T-helper 1 cell treated with Interleukin-12 subunit alpha and Interleukin-12 subunit beta and Interleukin-4 antibody, amounts not matched to agents 30 μg/mL and 1 μg/mL, for 36 hours (primary cell): ENCODE measurements at regions not wholly inside any gene's neighbourhood (a gene's known extent, or its start where the extent isn't known, plus 50 kb on each side); places are given as distances from the start of the nearest gene placed in this dataset.
"Not testable (repeated sequence)": the region's sequence is repeated elsewhere in the genome, so short reads cannot be mapped to it uniquely, and the experiment has no call there.

ENCODE experiments used
- H3K27ac Mint-ChIP-seq: one replicate; pipeline ENCODE4 v1.8.0; 2021; ENCODE audit warnings: mild to moderate bottlenecking, mixed read lengths
- H3K27me3 Mint-ChIP-seq: one replicate; pipeline ENCODE4 v1.8.0; 2021; ENCODE audit warnings: low read depth, mixed read lengths
- H3K36me3 Mint-ChIP-seq: one replicate; pipeline ENCODE4 v1.8.0; 2021; ENCODE audit warnings: low read depth, mixed read lengths
- H3K4me1 Mint-ChIP-seq: one replicate; pipeline ENCODE4 v1.8.0; 2021; ENCODE audit warnings: low read depth, mixed read lengths
- H3K4me3 Mint-ChIP-seq: one replicate; pipeline ENCODE4 v1.8.0; 2021; ENCODE audit warnings: mild to moderate bottlenecking, moderate library complexity, mixed read lengths
- H3K9me3 Mint-ChIP-seq: one replicate; pipeline ENCODE4 v1.8.0; 2021; ENCODE audit warnings: mixed read lengths

GRCh38 chr7:6930787-6931186 lies 104.7 kb upstream of the CCZ1B start:
- H3K4me1 Mint-ChIP-seq, H3K4me3 Mint-ChIP-seq, H3K27me3 Mint-ChIP-seq, H3K9me3 Mint-ChIP-seq, H3K27ac Mint-ChIP-seq, H3K36me3 Mint-ChIP-seq: not testable (repeated sequence)

- H3K4me1 Mint-ChIP-seq, H3K36me3 Mint-ChIP-seq, H3K4me3 Mint-ChIP-seq, H3K27ac Mint-ChIP-seq, H3K27me3 Mint-ChIP-seq, H3K9me3 Mint-ChIP-seq: not testable (repeated sequence)
Measured at GRCh38 chr7:6931456-6931855, 105.4 kb upstream of the CCZ1B start.

- not testable (repeated sequence) for H3K36me3 Mint-ChIP-seq, H3K27ac Mint-ChIP-seq, H3K4me3 Mint-ChIP-seq, H3K27me3 Mint-ChIP-seq, H3K9me3 Mint-ChIP-seq, H3K4me1 Mint-ChIP-seq
Measured at GRCh38 chr7:6933954-6934632, 108.0 kb upstream of the CCZ1B start.

GRCh38 chr7:6934981-6935380 lies 108.9 kb upstream of the CCZ1B start:
- Mint-ChIP-seq H3K4me3 (no peak overlapping the region), H3K36me3 (no peaks in the 10 kb centered on the region), H3K9me3 (no peaks in the 10 kb centered on the region), H3K4me1 (peaks cover 3% of the 10 kb centered on the region), H3K27me3 (no peaks in the 10 kb centered on the region), H3K27ac (no peak overlapping the region)

- H3K9me3 Mint-ChIP-seq, H3K27ac Mint-ChIP-seq, H3K36me3 Mint-ChIP-seq, H3K27me3 Mint-ChIP-seq, H3K4me1 Mint-ChIP-seq, H3K4me3 Mint-ChIP-seq: not testable (repeated sequence)
Measured at GRCh38 chr7:6936626-6937025, 110.6 kb upstream of the CCZ1B start.

- not testable (repeated sequence) for H3K4me3 Mint-ChIP-seq, H3K27ac Mint-ChIP-seq, H3K9me3 Mint-ChIP-seq, H3K27me3 Mint-ChIP-seq, H3K4me1 Mint-ChIP-seq, H3K36me3 Mint-ChIP-seq
Measured at GRCh38 chr7:6937746-6938145, 111.7 kb upstream of the CCZ1B start.

GRCh38 chr7:6938284-6938683 lies 112.2 kb upstream of the CCZ1B start:
- H3K27ac Mint-ChIP-seq, H3K36me3 Mint-ChIP-seq, H3K9me3 Mint-ChIP-seq, H3K27me3 Mint-ChIP-seq, H3K4me3 Mint-ChIP-seq, H3K4me1 Mint-ChIP-seq: not testable (repeated sequence)

- H3K36me3 Mint-ChIP-seq, H3K27me3 Mint-ChIP-seq, H3K4me3 Mint-ChIP-seq, H3K4me1 Mint-ChIP-seq, H3K9me3 Mint-ChIP-seq, H3K27ac Mint-ChIP-seq: not testable (repeated sequence)
Measured at GRCh38 chr7:6939126-6939525, 113.1 kb upstream of the CCZ1B start.

GRCh38 chr7:6939896-6940295 lies 113.8 kb upstream of the CCZ1B start:
- H3K4me1 Mint-ChIP-seq, H3K36me3 Mint-ChIP-seq, H3K4me3 Mint-ChIP-seq, H3K27ac Mint-ChIP-seq, H3K27me3 Mint-ChIP-seq, H3K9me3 Mint-ChIP-seq: not testable (repeated sequence)

GRCh38 chr7:6946873-6947272 lies 120.8 kb upstream of the CCZ1B start:
- not testable (repeated sequence) for H3K27ac Mint-ChIP-seq, H3K9me3 Mint-ChIP-seq, H3K36me3 Mint-ChIP-seq, H3K4me1 Mint-ChIP-seq, H3K4me3 Mint-ChIP-seq, H3K27me3 Mint-ChIP-seq

GRCh38 chr7:6950231-6950630 lies 124.2 kb upstream of the CCZ1B start:
- not testable (repeated sequence) for H3K9me3 Mint-ChIP-seq, H3K27me3 Mint-ChIP-seq, H3K4me3 Mint-ChIP-seq, H3K36me3 Mint-ChIP-seq, H3K27ac Mint-ChIP-seq, H3K4me1 Mint-ChIP-seq

GRCh38 chr7:6951553-6951952 lies 125.5 kb upstream of the CCZ1B start:
- not testable (repeated sequence) for H3K27ac Mint-ChIP-seq

GRCh38 chr7:6953138-6953797 lies 127.2 kb upstream of the CCZ1B start:
- not testable (repeated sequence) for H3K27ac Mint-ChIP-seq, H3K4me1 Mint-ChIP-seq, H3K27me3 Mint-ChIP-seq, H3K9me3 Mint-ChIP-seq, H3K36me3 Mint-ChIP-seq, H3K4me3 Mint-ChIP-seq

More at GRCh38 chr7:6951553-6951952, 125.5 kb upstream of the CCZ1B start:
- H3K36me3 Mint-ChIP-seq, H3K4me1 Mint-ChIP-seq, H3K9me3 Mint-ChIP-seq, H3K4me3 Mint-ChIP-seq, H3K27me3 Mint-ChIP-seq: not testable (repeated sequence)

GRCh38 chr7:6953798-6954181 lies 127.7 kb upstream of the CCZ1B start:
- H3K27ac Mint-ChIP-seq, H3K36me3 Mint-ChIP-seq, H3K4me1 Mint-ChIP-seq, H3K9me3 Mint-ChIP-seq, H3K27me3 Mint-ChIP-seq, H3K4me3 Mint-ChIP-seq: not testable (repeated sequence)

- H3K27ac Mint-ChIP-seq, H3K4me3 Mint-ChIP-seq, H3K4me1 Mint-ChIP-seq, H3K36me3 Mint-ChIP-seq, H3K9me3 Mint-ChIP-seq, H3K27me3 Mint-ChIP-seq: not testable (repeated sequence)
Measured at GRCh38 chr7:6955385-6955784, 129.3 kb upstream of the CCZ1B start.

- H3K27ac Mint-ChIP-seq, H3K4me3 Mint-ChIP-seq, H3K4me1 Mint-ChIP-seq, H3K27me3 Mint-ChIP-seq, H3K36me3 Mint-ChIP-seq, H3K9me3 Mint-ChIP-seq: not testable (repeated sequence)
Measured at GRCh38 chr7:6955990-6956566, 130.0 kb upstream of the CCZ1B start.
